ENCODE measurements at regions not wholly inside any gene's neighbourhood (a gene's known extent, or its start where the extent isn't known, plus 50 kb on each side); places are given as distances from the start of the nearest gene placed in this dataset.

DNA sequence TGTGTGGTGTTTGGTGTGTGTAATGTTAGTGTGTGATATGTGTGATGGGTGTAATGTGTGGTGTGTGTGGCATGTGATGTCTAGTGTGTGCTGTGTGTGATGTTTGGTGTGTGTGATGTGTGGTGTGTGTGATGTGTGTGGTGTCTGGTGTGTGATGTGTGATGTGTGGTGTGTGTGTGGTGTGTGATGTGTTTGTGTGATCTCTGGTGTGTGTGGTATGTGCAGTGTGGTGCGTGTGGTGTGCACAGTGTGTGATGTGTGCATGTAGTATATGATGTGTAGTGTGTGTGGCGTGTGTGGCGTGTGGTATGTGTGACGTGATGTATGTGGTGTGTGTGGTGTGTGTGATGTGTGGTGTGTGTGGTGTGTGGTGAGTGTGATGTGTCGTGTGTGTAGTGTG is 150.3 kb downstream of the TMEM18 start:
- Mint-ChIP-seq H3K36me3 (ENCODE audit: unreplicated experiment) (peaks cover 3% of the 10 kb centered on the region), H3K27me3 (ENCODE audit: unreplicated experiment) (peaks cover 3% of the 10 kb centered on the region), H3K27ac (ENCODE audit: unreplicated experiment) (no peak overlapping the region), H3K4me3 (ENCODE audit: unreplicated experiment) (no peak overlapping the region), H3K4me1 (ENCODE audit: unreplicated experiment) (peaks cover 11% of the 10 kb centered on the region), H3K9me3 (ENCODE audit: unreplicated experiment) (peaks cover 15% of the 10 kb centered on the region)
- no peak for DNase-seq (ENCODE audit: extremely low spot score, unreplicated experiment)
- TF ChIP-seq CTCF (IDR thresholded peaks at IDR 0.05): no peak

DNA sequence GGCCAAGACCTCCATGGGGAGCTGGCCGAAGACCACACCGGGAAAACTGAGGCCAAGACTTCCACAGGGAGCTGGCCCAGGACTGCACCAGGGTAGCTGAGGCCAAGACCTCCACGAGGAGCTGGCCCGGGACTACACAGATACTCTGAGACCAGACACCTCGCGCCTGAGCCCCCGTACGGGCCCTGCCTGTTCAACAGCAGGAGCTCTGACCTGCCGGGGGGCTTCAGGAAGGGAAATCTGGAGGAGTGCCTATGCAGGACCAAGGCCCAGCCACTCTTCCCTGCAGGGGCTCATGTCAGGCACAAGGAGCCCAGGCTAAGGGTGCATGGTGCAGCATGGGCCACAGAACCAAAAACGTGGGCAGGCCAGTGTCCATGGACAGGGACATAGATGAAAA is 151.6 kb downstream of the TMEM18 start:
- Mint-ChIP-seq H3K27me3 (ENCODE audit: unreplicated experiment) (peaks cover under 1% of the 10 kb centered on the region), H3K27ac (ENCODE audit: unreplicated experiment) (no peak overlapping the region), H3K9me3 (ENCODE audit: unreplicated experiment) (peaks cover 4% of the 10 kb centered on the region), H3K4me1 (ENCODE audit: unreplicated experiment) (peaks cover 16% of the 10 kb centered on the region), H3K4me3 (ENCODE audit: unreplicated experiment) (no peak overlapping the region), H3K36me3 (ENCODE audit: unreplicated experiment) (peaks cover 3% of the 10 kb centered on the region)
- no peak for TF ChIP-seq CTCF (IDR thresholded peaks at IDR 0.05)
- no peak for DNase-seq (ENCODE audit: extremely low spot score, unreplicated experiment)

- Mint-ChIP-seq H3K36me3 (ENCODE audit: unreplicated experiment) (peaks cover 3% of the 10 kb centered on the region), H3K27me3 (ENCODE audit: unreplicated experiment) (peaks cover 4% of the 10 kb centered on the region), H3K4me3 (ENCODE audit: unreplicated experiment) (no peak overlapping the region), H3K27ac (ENCODE audit: unreplicated experiment) (no peak overlapping the region), H3K9me3 (ENCODE audit: unreplicated experiment) (peaks cover 4% of the 10 kb centered on the region), H3K4me1 (ENCODE audit: unreplicated experiment) (peaks cover 16% of the 10 kb centered on the region)
- no peak for DNase-seq (ENCODE audit: extremely low spot score, unreplicated experiment)
- TF ChIP-seq CTCF (IDR thresholded peaks at IDR 0.05): no peak
Observed at GRCh38 chr2:525021-525420, 152.2 kb downstream of the TMEM18 start.

DNA sequence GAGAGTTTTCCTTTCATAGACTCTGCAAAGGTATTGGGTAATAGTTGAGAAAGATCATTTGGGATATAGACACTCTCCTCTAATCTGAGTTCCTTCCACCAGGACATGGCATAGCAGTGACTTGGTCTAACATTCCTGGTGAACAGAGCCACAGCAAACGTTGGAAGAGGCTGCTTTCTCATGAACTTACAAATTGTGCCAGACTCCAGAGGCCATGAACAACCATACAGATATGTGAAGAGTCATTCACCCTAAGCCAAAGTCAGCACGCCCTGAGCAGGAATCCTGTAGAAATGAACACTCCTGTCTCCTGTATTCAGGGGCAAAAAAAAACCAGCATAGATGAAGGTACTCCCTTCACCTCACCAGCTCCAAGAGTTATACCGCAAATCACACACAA is 152.8 kb downstream of the TMEM18 start:
- no peaks in the 10 kb centered on the region for H3K9me3 Mint-ChIP-seq (ENCODE audit: unreplicated experiment)
- peaks cover 4% of the 10 kb centered on the region for H3K27me3 Mint-ChIP-seq (ENCODE audit: unreplicated experiment)
- no peak for DNase-seq (ENCODE audit: extremely low spot score, unreplicated experiment)
- peaks cover 16% of the 10 kb centered on the region for H3K4me1 Mint-ChIP-seq (ENCODE audit: unreplicated experiment)
- no peak overlapping the region for H3K27ac Mint-ChIP-seq (ENCODE audit: unreplicated experiment)
- no peaks in the 10 kb centered on the region for H3K36me3 Mint-ChIP-seq (ENCODE audit: unreplicated experiment)
- TF ChIP-seq CTCF (IDR thresholded peaks at IDR 0.05): no peak
- H3K4me3 Mint-ChIP-seq (ENCODE audit: unreplicated experiment): no peak overlapping the region

DNA sequence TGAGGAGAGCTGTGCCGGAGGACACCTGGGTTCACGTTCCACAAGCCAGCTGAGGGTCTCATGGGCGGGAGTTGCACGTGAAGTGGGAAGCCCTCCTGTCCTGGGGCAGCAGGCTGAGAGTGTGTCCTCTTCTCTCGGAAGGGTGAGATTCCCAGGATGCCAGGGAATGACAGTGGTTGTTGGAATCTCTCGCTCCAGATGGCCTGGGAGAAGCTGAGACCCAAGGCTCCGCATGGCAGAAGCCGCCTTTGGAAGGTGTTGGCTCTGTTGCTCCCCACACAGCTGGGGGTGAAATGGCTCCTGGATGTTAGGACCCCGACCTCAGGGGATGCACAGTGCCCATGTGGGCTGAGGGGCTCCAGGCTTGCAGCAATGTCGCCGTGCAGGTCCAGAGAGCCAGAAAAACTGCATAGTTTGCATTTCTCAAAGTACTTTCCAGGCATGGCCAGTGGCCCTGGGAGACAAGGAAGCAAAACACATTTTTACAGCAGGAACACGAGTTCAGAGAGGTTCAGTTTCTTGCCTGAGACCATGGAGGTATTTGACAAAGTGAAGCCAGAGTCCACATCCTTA is 153.4 kb downstream of the TMEM18 start:
- H3K27ac Mint-ChIP-seq (ENCODE audit: unreplicated experiment): no peak overlapping the region
- peaks cover 4% of the 10 kb centered on the region for H3K27me3 Mint-ChIP-seq (ENCODE audit: unreplicated experiment)

More for the DNA sequence above, 153.4 kb downstream of the TMEM18 start:
- TF ChIP-seq CTCF (IDR thresholded peaks at IDR 0.05): no peak
- H3K9me3 Mint-ChIP-seq (ENCODE audit: unreplicated experiment): no peaks in the 10 kb centered on the region
- no peak for DNase-seq (ENCODE audit: extremely low spot score, unreplicated experiment)
- no peak overlapping the region for H3K4me3 Mint-ChIP-seq (ENCODE audit: unreplicated experiment)
- no peaks in the 10 kb centered on the region for H3K36me3 Mint-ChIP-seq (ENCODE audit: unreplicated experiment)
- peaks cover 13% of the 10 kb centered on the region for H3K4me1 Mint-ChIP-seq (ENCODE audit: unreplicated experiment)
